Right cardiac atrium (tissue), 5 donors: ENCODE measurements at regions not wholly inside any gene's neighbourhood (a gene's known extent, or its start where the extent isn't known, plus 50 kb on each side); places are given as distances from the start of the nearest gene placed in this dataset.

Source experiments
- ATAC-seq, 2 donors: fragments of 200-7000 bp; cut with Tn5 transposase; one replicate each; pipeline versions ENCODE4 v1.8.0 to v1.9.1; 2020; ENCODE audit warnings: moderate library complexity in 2 of 2, mild to moderate bottlenecking in 1 of 2
- DNase-seq, 3 donors: peaks; one replicate each; pipeline ENCODE4 v3.0.0-alpha.2; 2020
- H3K27ac ChIP-seq: one replicate; pipeline ENCODE4 v1.5.1; 2013; ENCODE audit warnings: mild to moderate bottlenecking, low read length, control low read depth, moderate library complexity
- H3K27me3 ChIP-seq: one replicate; pipeline ENCODE4 v1.6.1; 2013; ENCODE audit not compliant: control insufficient read depth, insufficient read depth
- H3K4me1 ChIP-seq: one replicate; pipeline ENCODE4 v1.6.1; 2013; ENCODE audit warnings: low read length; ENCODE audit not compliant: control insufficient read depth, insufficient read depth
- H3K4me3 ChIP-seq: one replicate; pipeline ENCODE4 v1.5.1; 2013; ENCODE audit warnings: low read length, control low read depth
- H3K9me3 ChIP-seq: one replicate; pipeline ENCODE4 v1.6.1; 2013; ENCODE audit warnings: low read length; ENCODE audit not compliant: control insufficient read depth
- WGBS: extraction: QIAGEN DNeasy Blood & Tissue Kit; methylation state at CpG from one replicate; pipeline ENCODE4 v1.1.7; 2013; 5-methylcytosine and 5-hydroxymethylcytosine counted together
- intact Hi-C, 4 donors: fragments of 100-400 bp; cut with DNase I; formaldehyde crosslinking; loops; one replicate each; pipeline versions ENCODE4 v1.11.0 to v1.14.0; 2022 to 2023
- donor health status: healthy with polysubstance abuse.
- donor health status: DM: no; HTN: yes; CAD: no.
- donor health status: DM: no; HTN: no; CAD: no.
- donor health status: DM: no; HTN: yes; CAD: no; lungs with severe emphysema.
- donor health status: DM: yes; HTN: yes; CAD: no.

- peak overlapping the region; percentile 31 for H3K4me3 ChIP-seq
Measured at GRCh38 chr3:153319705-153320554, 157.9 kb downstream of the RAP2B start.

GRCh38 chr3:153320585-153321128 is 158.6 kb downstream of the RAP2B start:
- Histone ChIP-seq H3K9me3 (no peaks in the 10 kb centered on the region), H3K4me1 (no peaks in the 10 kb centered on the region), H3K27ac (no peak overlapping the region), H3K27me3 (no peaks in the 10 kb centered on the region), H3K4me3 (peak overlapping the region; percentile 29)
- intact Hi-C loops: no loop called here
- DNase-seq (no peak), ATAC-seq (peak in 1 of 2 donors; percentile 32)
- WGBS: 50% methylated on average over 6 of the region's 6 CpGs

More at GRCh38 chr3:153319705-153320554, 157.9 kb downstream of the RAP2B start:
- H3K27me3 ChIP-seq: no peaks in the 10 kb centered on the region
- no peaks in the 10 kb centered on the region for H3K4me1 ChIP-seq
- ATAC-seq: no peak
- no peak for DNase-seq
- H3K9me3 ChIP-seq: no peaks in the 10 kb centered on the region
- no peak overlapping the region for H3K27ac ChIP-seq
- intact Hi-C loops: no loop called here
- WGBS: 23% methylated on average over 2 of the region's 2 CpGs

- DNase-seq: no peak
- Histone ChIP-seq H3K9me3 (no peaks in the 10 kb centered on the region), H3K4me3 (no peak overlapping the region), H3K4me1 (no peaks in the 10 kb centered on the region), H3K27ac (no peak overlapping the region), H3K27me3 (no peaks in the 10 kb centered on the region)
- intact Hi-C loops: no loop called here
- WGBS: 94% methylated on average over 2 of the region's 2 CpGs
- ATAC-seq: no peak
Measured at GRCh38 chr3:153328690-153329089, 166.7 kb downstream of the RAP2B start.

GRCh38 chr3:153330901-153331300 is 168.9 kb downstream of the RAP2B start:
- ATAC-seq (no peak), DNase-seq (no peak)
- Histone ChIP-seq H3K4me1 (no peaks in the 10 kb centered on the region), H3K9me3 (no peaks in the 10 kb centered on the region), H3K27ac (no peak overlapping the region), H3K4me3 (no peak overlapping the region), H3K27me3 (no peaks in the 10 kb centered on the region)
- WGBS: 100% methylated on average over 1 of the region's 1 CpG
- intact Hi-C loops: no loop called here

GRCh38 chr3:153331676-153332075 is 169.7 kb downstream of the RAP2B start:
- no peak overlapping the region for H3K4me3 ChIP-seq
- H3K9me3 ChIP-seq: no peaks in the 10 kb centered on the region
- no peak overlapping the region for H3K27ac ChIP-seq
- no peaks in the 10 kb centered on the region for H3K27me3 ChIP-seq
- intact Hi-C loops: no loop called here
- no peaks in the 10 kb centered on the region for H3K4me1 ChIP-seq
- no peak for DNase-seq
- no peak for ATAC-seq

GRCh38 chr3:153334558-153334957 is 172.5 kb downstream of the RAP2B start:
- ATAC-seq: no peak
- WGBS: 99% methylated on average over 1 of the region's 1 CpG
- no peak for DNase-seq
- H3K4me1 ChIP-seq: no peaks in the 10 kb centered on the region
- no peak overlapping the region for H3K27ac ChIP-seq
- intact Hi-C loops: no loop called here
- H3K9me3 ChIP-seq: no peaks in the 10 kb centered on the region
- H3K27me3 ChIP-seq: no peaks in the 10 kb centered on the region
- no peak overlapping the region for H3K4me3 ChIP-seq

GRCh38 chr3:153337369-153337768 is 175.3 kb downstream of the RAP2B start:
- ATAC-seq (no peak), DNase-seq (no peak)
- WGBS: 79% methylated on average over 3 of the region's 3 CpGs
- Histone ChIP-seq H3K4me3 (no peak overlapping the region), H3K4me1 (no peaks in the 10 kb centered on the region), H3K27me3 (no peaks in the 10 kb centered on the region), H3K9me3 (no peaks in the 10 kb centered on the region), H3K27ac (no peak overlapping the region)
- intact Hi-C loops: no loop called here

- no peak overlapping the region for H3K4me3 ChIP-seq
- WGBS: 43% methylated on average over 3 of the region's 3 CpGs
- ATAC-seq (no peak), DNase-seq (no peak)
- H3K4me1 ChIP-seq: no peaks in the 10 kb centered on the region
- H3K9me3 ChIP-seq: no peaks in the 10 kb centered on the region
- H3K27ac ChIP-seq: no peak overlapping the region
- H3K27me3 ChIP-seq: no peaks in the 10 kb centered on the region
- intact Hi-C loops: no loop called here
Measured at GRCh38 chr3:153338487-153338886, 176.5 kb downstream of the RAP2B start.

GRCh38 chr3:153339065-153339464 is 177.0 kb downstream of the RAP2B start:
- no peaks in the 10 kb centered on the region for H3K4me1 ChIP-seq

GRCh38 chr3:153343988-153344782 is 182.2 kb downstream of the RAP2B start:
- H3K4me3 ChIP-seq: no peak overlapping the region
- ATAC-seq: no peak
- WGBS: 54% methylated on average over 3 of the region's 3 CpGs
- no peaks in the 10 kb centered on the region for H3K9me3 ChIP-seq
- H3K4me1 ChIP-seq: no peaks in the 10 kb centered on the region
- DNase-seq: no peak
- intact Hi-C loops: no loop called here
- H3K27me3 ChIP-seq: no peaks in the 10 kb centered on the region
- H3K27ac ChIP-seq: no peak overlapping the region

More at GRCh38 chr3:153339065-153339464, 177.0 kb downstream of the RAP2B start:
- Histone ChIP-seq H3K4me3 (no peak overlapping the region), H3K27me3 (no peaks in the 10 kb centered on the region), H3K27ac (no peak overlapping the region), H3K9me3 (no peaks in the 10 kb centered on the region)
- no peak for ATAC-seq
- intact Hi-C loops: no loop called here
- DNase-seq: no peak

- no peaks in the 10 kb centered on the region for H3K4me1 ChIP-seq
- H3K27ac ChIP-seq: no peak overlapping the region
- no peak overlapping the region for H3K4me3 ChIP-seq
- no peak for ATAC-seq
- intact Hi-C loops: no loop called here
- 53% methylated on average over 2 of the region's 2 CpGs for WGBS
- H3K27me3 ChIP-seq: no peaks in the 10 kb centered on the region
- H3K9me3 ChIP-seq: peaks cover 2% of the 10 kb centered on the region
- DNase-seq: no peak
Measured at GRCh38 chr3:153348457-153349107, 186.6 kb downstream of the RAP2B start.
